Right ventricle myocardium inferior (tissue), 1 donor: ENCODE measurements at regions not wholly inside any gene's neighbourhood (a gene's known extent, or its start where the extent isn't known, plus 50 kb on each side); places are given as distances from the start of the nearest gene placed in this dataset.

Source experiments
- ATAC-seq: fragments of 200-7000 bp; cut with Tn5 transposase; one replicate; pipeline ENCODE4 v1.9.1; 2020; ENCODE audit warnings: mild to moderate bottlenecking, moderate library complexity
- DNase-seq: peaks from one replicate; pipeline ENCODE4 v3.0.0; 2021; ENCODE audit errors: missing footprints
- intact Hi-C: fragments of 100-400 bp; cut with DNase I; formaldehyde crosslinking; loops from one replicate; pipeline ENCODE4 v1.11.0; 2022
- donor health status: DM: no; HTN: yes; CAD: no; lungs with severe emphysema.

GRCh38 chr10:42980553-42981357 is 96.1 kb upstream of the RET start:
- intact Hi-C loops, result no loop called here
- ATAC-seq (peak; percentile 30), DNase-seq (peak; percentile 41)

GRCh38 chr10:42981358-42982236 is 95.3 kb upstream of the RET start:
- DNase-seq (peak; percentile 58), ATAC-seq (peak; percentile 26)
- intact Hi-C loops, result no loop called here

- ATAC-seq (no peak), DNase-seq (peak; percentile 23)
- intact Hi-C loops, result no loop called here
Measured at GRCh38 chr10:42982891-42983506, 93.9 kb upstream of the RET start.

GRCh38 chr10:42983591-42983990 is 93.3 kb upstream of the RET start:
- no peak for ATAC-seq
- peak; percentile 25 for DNase-seq

GRCh38 chr10:42984035-42984610 is 92.7 kb upstream of the RET start:
- intact Hi-C loops, result no loop called here
- peak; percentile 47 for DNase-seq
- ATAC-seq, result no peak

More at GRCh38 chr10:42983591-42983990, 93.3 kb upstream of the RET start:
- intact Hi-C loops, result no loop called here

GRCh38 chr10:42984761-42985325 is 92.0 kb upstream of the RET start:
- intact Hi-C loops, result no loop called here
- DNase-seq (peak; percentile 50), ATAC-seq (no peak)

GRCh38 chr10:42985436-42986316 is 91.2 kb upstream of the RET start:
- DNase-seq (peak; percentile 50), ATAC-seq (no peak)
- intact Hi-C loops, result no loop called here

- ATAC-seq (no peak), DNase-seq (peak; percentile 30)
- intact Hi-C loops, result no loop called here
Measured at GRCh38 chr10:42986633-42987032, 90.2 kb upstream of the RET start.

- intact Hi-C loops, result no loop called here
- peak; percentile 23 for DNase-seq
- ATAC-seq, result no peak
Measured at GRCh38 chr10:42987121-42987541, 89.7 kb upstream of the RET start.

GRCh38 chr10:42987575-42987974 is 89.3 kb upstream of the RET start:
- no peak for DNase-seq
- no peak for ATAC-seq
- intact Hi-C loops, result no loop called here

GRCh38 chr10:42988069-42988468 is 88.8 kb upstream of the RET start:
- intact Hi-C loops, result no loop called here
- no peak for ATAC-seq
- no peak for DNase-seq

GRCh38 chr10:42988517-42989395 is 88.1 kb upstream of the RET start:
- peak; percentile 61 for DNase-seq
- ATAC-seq, result no peak
- intact Hi-C loops, result no loop called here

- peak; percentile 59 for DNase-seq
- intact Hi-C loops, result no loop called here
- no peak for ATAC-seq
Measured at GRCh38 chr10:42989481-42989921, 87.4 kb upstream of the RET start.

- intact Hi-C loops, result no loop called here
- DNase-seq, result peak; percentile 63
- ATAC-seq, result no peak
Measured at GRCh38 chr10:42990016-42990720, 86.7 kb upstream of the RET start.

- ATAC-seq (no peak), DNase-seq (no peak)
- intact Hi-C loops, result no loop called here
Measured at GRCh38 chr10:42990721-42991441, 86.0 kb upstream of the RET start.
